Retinal pigment epithelial cell (primary cell): ENCODE measurements at regions not wholly inside any gene's neighbourhood (a gene's known extent, or its start where the extent isn't known, plus 50 kb on each side); places are given as distances from the start of the nearest gene placed in this dataset.

Source experiments
- DNase-seq: peaks from one replicate; pipeline ENCODE4 v3.0.0-alpha.2; 2010; ENCODE audit warnings: low read depth
- H3K4me3 ChIP-seq: 2 replicates; pipeline ENCODE4 v1.5.1; 2011; ENCODE audit warnings: mild to moderate bottlenecking, low read length, control low read depth, moderate library complexity
- TF ChIP-seq, protein P1 (sequence below): conservative IDR thresholded peaks from 2 replicates; pipeline ENCODE4 v1.5.1; 2011; ENCODE audit warnings: low read depth, low read length, control low read depth, inconsistent platforms

DNA sequence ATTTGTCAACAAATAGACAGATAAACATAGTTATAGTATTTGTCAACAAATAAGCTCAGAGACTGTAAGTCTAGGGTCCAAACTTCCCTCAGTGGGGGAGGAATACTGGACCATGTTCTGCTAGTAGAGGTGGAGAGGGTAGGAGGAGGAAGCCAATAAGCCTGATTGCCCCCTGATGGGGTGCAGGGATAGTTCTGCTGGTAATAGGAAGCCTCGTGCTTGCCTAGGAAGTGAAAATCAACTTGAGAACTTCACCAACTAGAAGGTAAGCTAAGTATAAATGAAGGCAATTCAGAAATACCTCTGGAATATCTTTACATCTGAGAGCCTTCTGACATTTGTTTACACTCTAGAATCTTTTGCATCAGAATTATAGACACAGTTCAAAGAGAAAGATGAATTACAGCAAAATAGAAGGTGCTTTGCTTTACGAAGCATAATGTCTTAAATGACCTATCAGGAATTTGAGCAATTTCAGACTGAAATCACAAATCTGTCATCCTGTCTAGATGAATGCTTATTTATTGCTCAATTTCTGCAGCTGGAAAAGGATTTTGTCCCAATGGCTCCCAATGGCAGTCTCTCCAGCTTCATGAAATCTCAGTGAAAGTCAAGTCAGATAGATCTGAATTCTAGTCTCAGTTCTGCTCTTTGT, 225.6 kb upstream of the TBC1D5 start:
- TF ChIP-seq, protein P1, sequence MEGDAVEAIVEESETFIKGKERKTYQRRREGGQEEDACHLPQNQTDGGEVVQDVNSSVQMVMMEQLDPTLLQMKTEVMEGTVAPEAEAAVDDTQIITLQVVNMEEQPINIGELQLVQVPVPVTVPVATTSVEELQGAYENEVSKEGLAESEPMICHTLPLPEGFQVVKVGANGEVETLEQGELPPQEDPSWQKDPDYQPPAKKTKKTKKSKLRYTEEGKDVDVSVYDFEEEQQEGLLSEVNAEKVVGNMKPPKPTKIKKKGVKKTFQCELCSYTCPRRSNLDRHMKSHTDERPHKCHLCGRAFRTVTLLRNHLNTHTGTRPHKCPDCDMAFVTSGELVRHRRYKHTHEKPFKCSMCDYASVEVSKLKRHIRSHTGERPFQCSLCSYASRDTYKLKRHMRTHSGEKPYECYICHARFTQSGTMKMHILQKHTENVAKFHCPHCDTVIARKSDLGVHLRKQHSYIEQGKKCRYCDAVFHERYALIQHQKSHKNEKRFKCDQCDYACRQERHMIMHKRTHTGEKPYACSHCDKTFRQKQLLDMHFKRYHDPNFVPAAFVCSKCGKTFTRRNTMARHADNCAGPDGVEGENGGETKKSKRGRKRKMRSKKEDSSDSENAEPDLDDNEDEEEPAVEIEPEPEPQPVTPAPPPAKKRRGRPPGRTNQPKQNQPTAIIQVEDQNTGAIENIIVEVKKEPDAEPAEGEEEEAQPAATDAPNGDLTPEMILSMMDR, result no peak
- H3K4me3 ChIP-seq, result no peak overlapping the region
- no peak for DNase-seq

DNA sequence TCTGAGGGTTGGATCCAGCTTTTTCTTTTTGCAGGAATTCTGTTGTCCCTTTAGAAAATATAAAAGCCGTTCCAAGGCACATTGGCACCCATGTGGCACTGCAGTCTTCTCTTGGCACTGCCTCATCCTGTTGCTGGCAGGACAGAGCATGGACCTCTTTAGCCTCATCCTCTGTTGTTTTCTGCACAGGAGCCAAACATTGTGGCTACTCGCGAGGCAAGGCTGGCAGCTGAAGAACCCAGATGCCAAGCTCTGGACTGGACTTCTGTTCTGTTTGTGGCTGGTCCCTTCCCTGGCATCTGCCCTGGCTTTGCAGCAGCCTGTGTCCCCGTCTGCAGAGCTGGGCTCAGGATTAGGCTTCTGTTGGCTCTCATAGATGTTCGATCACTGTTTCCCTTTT, 224.7 kb upstream of the TBC1D5 start:
- TF ChIP-seq, protein P1, result no peak
- H3K4me3 ChIP-seq, result no peak overlapping the region

DNA sequence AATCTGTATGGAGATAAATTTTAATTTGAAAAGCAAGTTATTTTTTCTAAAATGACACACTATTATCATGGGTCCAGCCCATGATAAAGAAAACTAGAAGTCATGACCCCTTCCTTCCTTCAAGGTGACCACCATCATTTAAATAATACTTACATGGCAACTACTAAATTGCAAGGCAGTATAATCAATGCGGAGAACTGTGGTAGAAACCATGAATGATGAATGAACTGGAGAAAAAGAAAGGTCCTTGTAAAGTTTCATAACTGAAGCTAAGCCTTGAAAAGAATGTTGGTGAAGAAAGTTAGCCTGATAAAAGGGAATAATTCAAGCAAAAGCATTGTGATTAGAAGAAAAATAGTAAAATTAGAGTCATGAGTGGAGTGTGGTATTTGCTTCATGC, 222.9 kb upstream of the TBC1D5 start:
- H3K4me3 ChIP-seq, result no peak overlapping the region
- DNase-seq, result no peak
- TF ChIP-seq, protein P1, result no peak

More for the DNA sequence above, 224.7 kb upstream of the TBC1D5 start:
- DNase-seq, result no peak

DNA sequence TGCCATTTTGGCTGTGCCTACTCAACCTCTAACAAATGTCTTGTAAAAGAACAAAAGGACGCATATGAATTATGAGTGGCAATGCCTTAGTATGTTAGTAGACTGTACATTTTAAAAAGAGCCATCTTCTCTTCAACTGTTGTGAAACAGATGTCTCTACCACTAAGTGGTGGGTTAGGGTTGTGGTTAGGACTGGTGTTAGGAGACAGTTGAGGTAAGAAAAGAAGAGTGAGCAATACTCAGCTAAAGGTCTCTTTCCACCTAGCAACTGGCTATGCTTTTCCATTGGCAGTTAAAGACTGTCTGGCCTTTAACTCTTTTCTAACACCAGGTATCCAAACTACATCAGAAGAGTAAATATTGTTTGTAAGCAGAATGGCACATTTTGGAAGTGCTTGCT, 221.7 kb upstream of the TBC1D5 start:
- H3K4me3 ChIP-seq, result no peak overlapping the region
- DNase-seq, result no peak
- TF ChIP-seq, protein P1, result no peak

DNA sequence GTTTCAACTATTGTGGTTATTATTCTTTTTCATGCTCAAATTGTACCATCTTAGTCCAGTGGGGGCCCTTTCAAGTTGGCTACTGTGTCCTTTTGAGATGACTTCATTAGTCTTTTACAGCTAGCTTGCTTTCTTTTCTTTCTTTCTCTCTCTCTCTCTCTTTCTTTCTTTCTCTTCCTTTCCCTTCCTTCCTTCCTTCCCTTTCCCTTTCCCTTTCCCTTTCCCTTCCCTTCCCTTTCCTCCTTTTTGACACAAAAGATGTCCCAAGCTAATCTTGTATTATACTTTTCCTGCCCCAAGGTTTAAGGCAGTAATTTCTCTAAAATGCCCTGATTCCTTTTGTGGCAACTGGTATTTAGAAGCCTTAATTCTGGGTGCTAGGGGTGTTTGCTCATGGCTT, 213.0 kb upstream of the TBC1D5 start:
- no peak overlapping the region for H3K4me3 ChIP-seq
- TF ChIP-seq, protein P1, result no peak
- DNase-seq, result no peak

DNA sequence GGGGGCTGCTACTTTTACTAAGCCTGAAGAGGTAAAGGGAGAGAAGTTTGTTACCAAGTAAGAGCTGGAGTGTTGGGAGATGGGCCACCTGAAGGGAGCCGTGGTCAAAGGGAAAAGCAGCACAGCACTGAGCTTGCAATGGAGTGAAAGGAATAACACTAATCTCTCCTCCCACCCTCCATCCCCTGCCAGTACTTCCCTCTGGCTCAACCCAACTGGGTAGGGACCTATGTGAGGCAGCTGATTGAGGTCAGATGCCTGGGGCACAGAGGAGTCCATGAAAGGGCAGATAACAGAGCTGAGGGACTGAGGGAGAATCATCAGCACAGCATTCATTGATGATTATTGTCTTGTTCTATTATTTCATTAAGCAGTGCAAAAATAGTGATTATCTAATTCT, 212.4 kb upstream of the TBC1D5 start:
- TF ChIP-seq, protein P1, result no peak
- DNase-seq, result no peak
- no peak overlapping the region for H3K4me3 ChIP-seq

DNA sequence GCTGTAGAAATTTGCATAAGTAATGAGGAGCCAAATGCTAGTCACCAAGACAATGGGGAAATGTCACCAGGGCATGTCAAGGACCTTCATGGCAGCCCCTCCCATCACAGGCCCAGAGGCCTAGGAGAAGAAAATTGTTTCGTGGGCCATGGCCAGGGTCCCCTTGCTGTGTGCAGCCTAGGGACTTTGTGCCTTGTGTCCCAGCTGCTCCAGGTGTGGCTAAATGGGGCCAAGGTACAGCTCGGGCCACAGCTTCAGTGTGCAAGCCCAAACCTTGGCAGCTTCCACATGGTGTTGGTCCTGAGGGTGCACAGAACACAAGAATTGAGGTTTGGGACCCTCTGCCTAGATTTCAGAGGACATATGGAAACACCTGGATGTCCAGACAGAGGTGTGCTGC, 208.8 kb upstream of the TBC1D5 start:
- DNase-seq, result no peak
- TF ChIP-seq, protein P1, result no peak
- H3K4me3 ChIP-seq, result no peak overlapping the region
